ENCODE measurements at regions not wholly inside any gene's neighbourhood (a gene's known extent, or its start where the extent isn't known, plus 50 kb on each side); places are given as distances from the start of the nearest gene placed in this dataset.

GRCh38 chr12:5101686-5102085 is 58.0 kb downstream of the KCNA5 start:
- no peak for TF ChIP-seq CTCF (IDR thresholded peaks at IDR 0.05; ENCODE audit: extremely low read depth, low read depth, low read length)
- no peaks in the 10 kb centered on the region for H4K20me1 ChIP-seq (ENCODE audit: insufficient read depth, low read length)
- peaks cover 3% of the 10 kb centered on the region for H3K4me1 ChIP-seq (ENCODE audit: insufficient read depth, low read length)
- H3K4me2 ChIP-seq (ENCODE audit: insufficient read depth, low read length), result no peak overlapping the region
- H3K9me3 ChIP-seq (ENCODE audit: low read depth, low read length), result no peaks in the 10 kb centered on the region
- no peak overlapping the region for H3K4me3 ChIP-seq (ENCODE audit: insufficient read depth, low read length)
- H2AFZ ChIP-seq (ENCODE audit: low read length), result no peak overlapping the region
- H3K27me3 ChIP-seq (ENCODE audit: insufficient read depth, low read length), result no peaks in the 10 kb centered on the region
- no peak for DNase-seq (ENCODE audit: insufficient read length, low spot score, missing footprints)
- H3K27ac ChIP-seq (ENCODE audit: low read depth, low read length), result no peak overlapping the region
- no peaks in the 10 kb centered on the region for H3K36me3 ChIP-seq (ENCODE audit: insufficient read depth, low read length)
- H3K79me2 ChIP-seq (ENCODE audit: insufficient read depth, low read length), result no peaks in the 10 kb centered on the region

DNA sequence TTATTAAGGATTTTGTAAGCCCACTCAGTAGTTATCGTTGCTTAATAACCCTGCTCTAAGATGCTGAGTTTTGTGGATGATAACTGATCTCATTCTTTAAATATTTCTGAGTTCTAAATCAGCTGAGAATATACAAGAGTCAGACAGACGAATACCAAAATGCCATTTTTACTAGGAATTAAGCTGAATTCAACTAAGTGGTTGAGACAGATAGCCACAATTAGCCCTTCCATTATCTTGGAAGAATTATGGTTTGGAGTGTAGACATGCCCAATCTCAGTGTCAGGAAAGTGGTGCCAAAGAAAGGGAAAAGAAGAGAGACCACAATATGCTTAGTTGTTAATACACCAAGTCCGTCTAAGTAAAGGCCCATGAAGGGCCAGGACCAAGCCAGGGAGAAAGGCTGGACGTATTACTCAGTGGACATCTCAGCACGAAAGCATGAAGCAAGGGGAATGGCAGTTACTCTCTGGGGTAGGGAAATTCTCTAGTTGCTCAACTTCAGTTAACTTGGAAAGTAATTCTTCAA is 58.6 kb downstream of the KCNA5 start:
- Histone ChIP-seq H3K79me2 (ENCODE audit: insufficient read depth, low read length) (no peaks in the 10 kb centered on the region), H3K36me3 (ENCODE audit: insufficient read depth, low read length) (no peaks in the 10 kb centered on the region), H3K9me3 (ENCODE audit: low read depth, low read length) (no peaks in the 10 kb centered on the region), H3K27me3 (ENCODE audit: insufficient read depth, low read length) (no peaks in the 10 kb centered on the region), H2AFZ (ENCODE audit: low read length) (no peak overlapping the region), H3K4me3 (ENCODE audit: insufficient read depth, low read length) (no peak overlapping the region), H3K4me1 (ENCODE audit: insufficient read depth, low read length) (peaks cover 3% of the 10 kb centered on the region), H3K27ac (ENCODE audit: low read depth, low read length) (peak overlapping the region; percentile 48), H4K20me1 (ENCODE audit: insufficient read depth, low read length) (no peaks in the 10 kb centered on the region), H3K4me2 (ENCODE audit: insufficient read depth, low read length) (no peak overlapping the region)
- DNase-seq (ENCODE audit: insufficient read length, low spot score, missing footprints), result peak; percentile 78
- no peak for TF ChIP-seq CTCF (IDR thresholded peaks at IDR 0.05; ENCODE audit: extremely low read depth, low read depth, low read length)

DNA sequence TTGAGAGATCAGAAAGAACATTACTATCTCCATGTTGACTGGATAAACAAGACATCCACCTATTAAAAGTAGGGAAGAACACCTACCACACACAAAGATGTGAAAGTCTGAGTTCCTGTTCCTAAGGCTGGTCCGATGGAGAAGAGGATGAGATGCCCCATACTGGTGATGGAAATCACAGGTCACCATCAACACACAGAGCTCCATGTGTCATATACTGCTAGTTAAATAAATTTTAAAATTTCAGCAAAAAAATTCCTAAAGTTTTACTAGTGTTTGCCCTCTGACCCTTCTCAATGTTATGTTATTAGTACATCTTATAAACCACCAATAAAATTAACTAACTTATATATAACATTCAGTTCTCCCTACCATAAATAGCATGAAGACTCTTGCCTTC is 59.1 kb downstream of the KCNA5 start:
- H3K79me2 ChIP-seq (ENCODE audit: insufficient read depth, low read length), result no peaks in the 10 kb centered on the region
- peak overlapping the region; percentile 48 for H3K27ac ChIP-seq (ENCODE audit: low read depth, low read length)
- no peak overlapping the region for H3K4me2 ChIP-seq (ENCODE audit: insufficient read depth, low read length)
- peaks cover 3% of the 10 kb centered on the region for H3K4me1 ChIP-seq (ENCODE audit: insufficient read depth, low read length)
- H3K27me3 ChIP-seq (ENCODE audit: insufficient read depth, low read length), result no peaks in the 10 kb centered on the region
- no peaks in the 10 kb centered on the region for H4K20me1 ChIP-seq (ENCODE audit: insufficient read depth, low read length)
- no peak for TF ChIP-seq CTCF (IDR thresholded peaks at IDR 0.05; ENCODE audit: extremely low read depth, low read depth, low read length)
- no peak overlapping the region for H2AFZ ChIP-seq (ENCODE audit: low read length)
- H3K4me3 ChIP-seq (ENCODE audit: insufficient read depth, low read length), result no peak overlapping the region
- no peak for DNase-seq (ENCODE audit: insufficient read length, low spot score, missing footprints)
- H3K36me3 ChIP-seq (ENCODE audit: insufficient read depth, low read length), result no peaks in the 10 kb centered on the region
- no peaks in the 10 kb centered on the region for H3K9me3 ChIP-seq (ENCODE audit: low read depth, low read length)

DNA sequence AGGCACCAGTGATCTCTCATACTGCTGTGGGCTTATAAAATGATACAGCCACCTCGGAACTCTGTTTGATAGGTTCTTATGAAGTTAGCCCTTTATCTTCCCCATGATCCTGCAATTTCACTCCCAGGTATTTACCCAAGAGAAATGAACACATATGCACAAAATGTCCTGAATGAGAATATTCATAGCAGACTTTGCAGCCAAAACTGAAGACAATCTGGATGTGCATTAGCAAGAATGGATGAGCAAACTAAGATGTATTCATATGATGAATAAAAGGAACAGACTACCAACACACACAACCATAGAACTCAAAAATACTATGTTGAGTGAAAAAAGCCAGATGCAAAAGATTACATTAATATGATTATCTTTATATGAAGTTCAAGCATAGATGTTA is 66.7 kb downstream of the KCNA5 start:
- H3K27ac ChIP-seq (ENCODE audit: low read depth, low read length), result no peak overlapping the region
- no peak overlapping the region for H2AFZ ChIP-seq (ENCODE audit: low read length)
- no peak for DNase-seq (ENCODE audit: insufficient read length, low spot score, missing footprints)
- H3K9me3 ChIP-seq (ENCODE audit: low read depth, low read length), result no peaks in the 10 kb centered on the region
- no peak overlapping the region for H3K4me3 ChIP-seq (ENCODE audit: insufficient read depth, low read length)
- H3K4me1 ChIP-seq (ENCODE audit: insufficient read depth, low read length), result no peaks in the 10 kb centered on the region
- no peak overlapping the region for H3K4me2 ChIP-seq (ENCODE audit: insufficient read depth, low read length)
- H3K79me2 ChIP-seq (ENCODE audit: insufficient read depth, low read length), result no peaks in the 10 kb centered on the region
- TF ChIP-seq CTCF (IDR thresholded peaks at IDR 0.05; ENCODE audit: extremely low read depth, low read depth, low read length), result no peak
- H3K36me3 ChIP-seq (ENCODE audit: insufficient read depth, low read length), result no peaks in the 10 kb centered on the region
- H4K20me1 ChIP-seq (ENCODE audit: insufficient read depth, low read length), result no peaks in the 10 kb centered on the region
- H3K27me3 ChIP-seq (ENCODE audit: insufficient read depth, low read length), result no peaks in the 10 kb centered on the region

Data from osteoblast (primary cell).